GM19043 (cell line): ENCODE measurements at regions not wholly inside any gene's neighbourhood (a gene's known extent, or its start where the extent isn't known, plus 50 kb on each side); places are given as distances from the start of the nearest gene placed in this dataset.

Experiments
- ATAC-seq: cut with Tn5 transposase; IDR thresholded peaks from one replicate; pipeline ENCODE4 v1.9.1; 2021; ENCODE audit warnings: low read depth; ENCODE audit not compliant: unreplicated experiment

DNA sequence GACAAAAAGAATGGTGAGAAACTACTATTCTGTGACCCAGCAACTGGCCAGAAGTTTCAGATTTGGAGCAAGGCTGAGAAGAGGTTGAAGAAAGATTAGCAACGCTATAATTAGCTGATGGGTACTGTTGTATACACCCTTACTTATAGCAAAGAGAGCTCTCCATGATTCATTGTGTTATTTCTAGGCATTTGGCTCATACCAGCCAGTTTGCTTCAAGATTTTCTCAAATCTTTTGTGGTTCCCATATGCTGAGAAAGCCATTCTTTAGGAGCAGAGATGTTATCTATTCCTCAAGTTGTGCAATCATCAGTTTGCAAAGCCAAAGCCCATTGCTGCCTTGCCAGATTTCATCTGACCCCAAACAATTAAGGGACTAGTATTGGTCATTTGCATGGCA is 179.4 kb downstream of the ETS1 start:
- ATAC-seq = no peak

DNA sequence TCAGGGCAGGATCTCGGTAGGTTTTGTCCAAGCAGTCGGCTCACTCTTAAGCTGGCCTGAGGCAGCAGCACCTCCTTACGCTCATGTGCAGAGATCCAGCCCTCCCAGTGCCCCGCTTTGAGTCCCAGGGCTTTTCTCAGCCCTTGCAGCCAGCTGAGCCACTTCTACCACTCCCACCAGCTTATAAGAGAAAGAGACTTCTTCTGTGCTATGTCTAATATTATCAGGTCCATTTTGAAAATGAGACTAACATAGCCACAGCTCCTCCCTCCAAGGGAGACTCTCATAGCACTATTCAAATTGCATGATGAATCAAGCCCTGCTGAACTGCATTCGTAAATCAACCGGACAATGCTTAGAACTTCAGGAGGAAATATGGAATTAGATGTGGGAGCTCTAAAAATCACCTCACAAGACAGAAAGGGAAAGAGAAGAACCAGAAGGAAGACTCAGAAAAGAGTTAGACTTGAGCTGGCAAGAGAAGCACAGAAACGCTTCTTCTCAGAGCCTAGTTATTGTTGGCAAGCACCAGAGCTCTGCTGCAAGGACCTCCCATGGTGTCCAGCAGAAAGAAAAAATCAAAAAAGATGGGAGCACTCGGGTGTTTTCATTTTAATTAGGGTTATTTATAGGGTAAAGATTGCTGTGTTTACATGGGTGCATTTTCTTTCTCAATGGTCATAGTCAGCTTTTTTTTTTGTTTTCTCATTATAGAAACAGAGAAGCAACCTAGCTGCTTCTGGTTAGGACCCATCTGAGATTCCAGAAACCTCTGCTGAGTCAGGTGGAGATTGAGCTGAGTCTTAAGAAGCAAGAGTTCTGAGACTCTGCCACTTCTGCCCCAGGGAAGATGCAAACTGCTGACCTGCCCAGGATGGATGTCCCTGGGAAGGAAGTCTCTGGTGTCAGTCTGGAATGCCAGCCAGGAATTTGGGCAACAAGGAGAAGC is 181.4 kb downstream of the ETS1 start:
- no peak for ATAC-seq

DNA sequence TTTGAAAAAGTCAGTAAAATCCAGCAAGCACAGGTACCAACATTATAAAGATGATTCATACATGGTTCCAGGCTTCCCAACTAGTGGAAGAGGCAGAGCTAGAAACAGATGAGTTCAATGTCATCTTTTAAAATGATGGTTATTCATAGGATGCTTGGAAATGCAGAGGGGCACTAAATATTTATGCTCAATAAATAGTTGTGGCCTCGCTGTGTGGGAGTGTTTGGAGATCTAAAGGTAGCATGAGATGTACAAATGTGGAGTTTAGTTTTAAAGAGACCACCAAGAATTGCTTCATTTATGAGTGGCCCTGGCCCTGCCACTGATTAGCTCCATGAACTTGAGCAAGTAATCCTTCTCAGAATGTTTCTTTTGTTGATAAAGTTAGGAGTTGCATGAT is 182.2 kb downstream of the ETS1 start:
- ATAC-seq = no peak

DNA sequence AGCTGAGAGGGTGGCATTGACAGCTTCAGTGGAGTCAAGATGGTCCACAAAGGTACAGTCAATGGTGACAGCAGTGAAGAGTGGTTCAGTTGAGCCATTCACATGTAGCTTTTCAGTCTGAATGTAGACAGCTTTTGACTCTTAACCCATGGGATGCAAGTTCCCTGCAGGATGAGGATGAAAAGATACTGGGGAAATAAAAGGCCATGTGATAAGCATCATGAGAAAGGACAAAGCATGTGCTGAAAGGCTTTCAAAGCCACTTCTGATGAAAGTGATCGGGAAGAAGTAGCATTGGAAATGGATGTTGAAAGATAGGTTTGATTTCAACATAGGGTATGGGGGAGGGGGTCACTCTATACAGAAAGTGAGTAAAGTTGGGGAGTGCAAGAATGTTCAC is 182.9 kb downstream of the ETS1 start:
- ATAC-seq = no peak

DNA sequence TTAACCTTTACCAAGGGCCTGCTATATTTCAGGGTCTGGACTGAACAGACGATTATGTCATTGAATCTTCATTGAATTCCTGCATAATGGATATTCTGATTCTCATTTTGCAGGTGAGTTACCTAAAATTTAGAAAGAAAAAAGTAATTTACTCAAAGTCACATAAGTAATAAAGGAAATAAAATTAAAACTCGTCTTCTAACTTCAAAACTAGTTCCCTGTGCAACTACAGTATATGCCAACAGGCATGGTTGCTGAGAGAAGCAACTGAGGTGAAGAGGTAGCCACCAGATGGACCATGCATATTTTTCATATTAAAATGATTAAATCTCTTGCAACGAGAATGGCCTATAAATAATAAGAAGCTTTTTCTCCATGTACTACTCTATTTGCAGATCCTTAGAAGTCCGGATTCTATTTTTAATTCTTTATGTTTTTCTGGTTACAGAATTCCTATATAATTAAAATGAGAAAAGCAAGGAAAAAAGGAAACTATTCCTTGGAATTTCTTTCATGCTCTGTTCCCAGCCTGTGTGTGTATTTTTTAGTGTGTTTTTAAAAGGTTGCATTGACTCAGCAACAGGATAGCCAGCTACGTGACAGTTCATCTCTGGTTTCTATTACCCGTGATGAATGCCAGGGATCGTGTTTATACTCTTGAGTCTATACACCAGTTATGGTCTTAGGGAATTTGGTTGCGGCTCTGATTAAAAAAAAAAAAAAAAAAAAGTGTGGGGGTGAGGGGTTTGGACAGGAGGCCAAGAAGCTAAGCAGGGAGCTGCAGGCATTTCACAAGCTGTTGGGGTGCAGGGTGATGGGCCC is 186.8 kb downstream of the ETS1 start:
- ATAC-seq = no peak

DNA sequence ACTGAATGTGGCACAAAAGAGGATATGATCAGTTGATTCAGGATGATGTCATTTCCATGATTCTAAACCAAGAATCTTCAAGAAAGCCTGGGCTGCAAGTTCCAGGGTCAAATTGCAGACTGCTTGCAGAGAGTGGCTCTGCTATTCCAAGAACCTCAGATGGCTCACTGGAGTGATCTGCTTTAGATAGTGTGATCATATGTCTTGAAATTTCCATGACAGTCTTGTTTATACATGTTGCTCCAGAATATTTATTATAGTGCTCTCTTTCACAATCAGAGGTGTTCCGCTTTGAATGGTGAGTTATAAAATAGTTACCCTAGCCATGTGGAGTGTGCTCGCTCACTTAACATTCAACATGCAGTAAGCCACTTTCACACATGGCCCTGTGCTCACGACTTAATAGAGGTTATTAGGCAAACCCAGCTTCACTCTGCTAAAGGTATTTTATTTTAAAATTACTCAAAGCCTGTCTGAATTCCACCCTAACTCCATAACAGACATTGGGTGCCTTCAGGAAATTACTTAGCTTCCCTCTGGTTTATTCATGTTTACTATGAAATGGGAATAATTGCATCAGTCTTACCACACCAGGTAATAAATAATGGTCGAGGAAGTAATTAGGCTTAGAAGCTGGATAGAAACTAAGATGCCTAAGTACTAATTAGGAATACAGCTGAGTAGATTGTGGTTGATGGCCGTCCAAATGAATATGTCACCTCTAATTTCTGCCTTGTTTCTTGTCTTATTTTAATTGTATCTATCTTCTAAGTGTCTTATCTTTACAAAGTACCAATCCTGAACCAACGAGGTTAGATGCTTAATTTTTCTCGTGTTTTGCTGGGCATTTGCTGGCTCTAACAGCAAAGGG is 187.9 kb downstream of the ETS1 start:
- ATAC-seq = no peak

DNA sequence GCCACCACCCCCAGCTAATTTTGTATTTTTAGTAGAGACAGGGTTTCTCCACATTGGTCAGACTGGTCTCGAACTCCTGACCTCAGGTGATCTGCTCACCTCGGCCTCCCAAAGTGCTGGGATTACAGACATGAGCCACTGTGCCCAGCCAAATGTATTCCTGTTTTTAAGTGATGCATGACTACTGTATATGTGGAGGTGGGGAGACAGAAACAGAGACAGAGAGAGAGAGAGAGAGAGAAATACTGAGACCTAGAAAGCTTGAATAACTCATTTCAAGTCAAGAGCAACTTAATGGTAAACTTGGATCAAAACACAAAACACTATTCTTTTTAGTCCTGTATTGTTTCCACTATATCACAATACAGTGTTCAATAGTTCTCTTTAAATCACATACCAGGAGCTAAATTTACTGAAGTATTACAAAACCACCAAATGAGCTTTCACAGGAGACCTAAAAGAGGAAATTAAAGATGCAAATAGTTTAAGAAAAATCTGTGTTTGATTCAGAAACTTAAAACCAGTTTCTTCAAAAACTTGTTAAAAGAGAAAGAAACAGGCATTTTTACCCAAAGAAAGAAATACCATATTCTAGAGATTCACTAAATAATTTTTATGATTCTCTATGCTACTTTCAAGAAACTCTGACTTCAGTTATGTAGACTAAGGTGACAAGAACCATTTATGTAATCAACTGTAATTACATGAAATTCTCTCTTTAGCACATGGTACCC is 188.7 kb downstream of the ETS1 start:
- no peak for ATAC-seq

DNA sequence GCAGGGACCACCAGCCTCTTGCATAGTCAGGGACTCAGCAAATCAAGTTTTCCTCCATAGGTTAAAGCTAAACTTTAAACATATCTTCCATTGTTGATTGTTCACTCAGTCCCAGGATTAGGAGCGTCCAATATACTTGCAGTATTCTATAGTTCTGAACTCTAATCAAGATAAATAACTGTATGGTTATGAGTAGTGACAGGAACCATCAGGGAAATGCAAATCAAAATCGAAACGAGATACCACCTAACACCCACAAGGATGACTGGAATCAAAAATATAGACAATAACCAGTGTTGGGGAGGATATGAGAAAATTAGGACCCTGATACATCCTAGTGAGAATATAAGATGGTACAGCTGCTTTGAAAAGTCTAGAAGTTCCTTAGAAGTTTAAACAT is 190.0 kb downstream of the ETS1 start:
- no peak for ATAC-seq

DNA sequence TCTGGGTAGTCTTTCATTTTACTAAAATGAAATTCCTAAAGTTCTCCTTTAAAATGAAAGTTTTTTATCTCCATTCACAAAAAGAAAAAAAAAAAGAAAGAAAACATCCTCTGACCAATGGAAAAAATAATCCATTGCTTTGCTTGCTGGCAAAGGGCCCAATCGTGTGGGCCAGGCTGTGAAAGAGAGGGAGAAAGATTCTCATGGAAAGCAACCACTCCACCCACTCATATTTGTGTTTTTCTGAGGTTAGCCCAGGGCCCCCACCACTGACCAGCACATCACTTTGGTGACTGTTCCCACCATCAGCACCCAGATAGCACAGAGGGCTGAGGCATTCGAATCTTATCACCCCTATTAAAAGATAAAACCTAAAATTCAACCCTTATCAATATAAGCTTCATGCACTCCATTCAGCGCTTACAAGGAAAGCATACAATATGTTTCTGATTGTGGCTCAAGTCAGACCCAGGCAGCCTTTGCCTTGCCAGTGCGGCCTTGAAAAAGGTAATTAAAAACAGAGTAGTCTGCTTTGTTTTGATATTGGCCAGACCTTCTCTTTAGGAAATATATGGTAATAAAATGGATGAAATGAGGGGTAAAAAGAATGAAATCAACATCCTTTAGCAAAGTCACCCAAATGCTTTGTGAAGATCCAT is 192.8 kb downstream of the ETS1 start:
- ATAC-seq = no peak

DNA sequence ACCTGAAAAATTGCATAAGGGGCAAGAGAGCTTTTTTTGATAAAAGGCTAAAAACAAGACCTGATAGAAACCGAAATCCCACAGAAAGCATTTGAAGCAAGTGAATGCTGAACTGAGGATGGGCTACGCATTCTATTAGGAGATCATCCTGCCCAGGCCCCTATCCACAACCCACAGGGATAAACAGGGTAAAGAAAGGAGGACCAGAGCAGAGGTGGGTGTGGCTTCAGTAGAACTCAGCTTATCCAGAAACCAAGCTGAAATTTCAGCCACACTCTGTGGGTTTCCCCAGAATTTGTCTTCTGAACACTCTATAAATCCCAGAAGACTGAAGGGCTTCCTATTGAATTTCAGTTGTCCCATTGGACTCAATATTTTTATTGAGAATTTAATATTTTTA is 195.1 kb downstream of the ETS1 start:
- ATAC-seq = no peak

DNA sequence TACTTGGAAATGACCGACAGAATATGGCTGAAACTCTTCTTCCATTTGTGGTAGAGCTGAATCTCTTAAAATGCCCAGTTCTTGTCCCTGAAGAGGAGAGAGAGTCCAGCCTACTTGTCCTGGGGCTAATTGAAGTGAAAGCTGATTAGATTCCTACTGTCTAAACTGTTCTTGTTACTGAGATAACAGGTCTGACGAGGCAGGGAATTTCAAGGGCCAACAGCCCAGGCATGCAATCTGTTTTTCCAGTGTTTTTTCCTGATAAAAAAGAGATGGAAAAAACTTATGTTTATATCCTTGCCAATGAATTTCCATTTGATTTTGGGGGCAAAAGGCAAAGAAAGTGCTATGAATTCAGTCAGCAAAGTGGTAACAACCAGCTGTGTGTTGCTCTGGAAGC is 195.5 kb downstream of the ETS1 start:
- no peak for ATAC-seq

DNA sequence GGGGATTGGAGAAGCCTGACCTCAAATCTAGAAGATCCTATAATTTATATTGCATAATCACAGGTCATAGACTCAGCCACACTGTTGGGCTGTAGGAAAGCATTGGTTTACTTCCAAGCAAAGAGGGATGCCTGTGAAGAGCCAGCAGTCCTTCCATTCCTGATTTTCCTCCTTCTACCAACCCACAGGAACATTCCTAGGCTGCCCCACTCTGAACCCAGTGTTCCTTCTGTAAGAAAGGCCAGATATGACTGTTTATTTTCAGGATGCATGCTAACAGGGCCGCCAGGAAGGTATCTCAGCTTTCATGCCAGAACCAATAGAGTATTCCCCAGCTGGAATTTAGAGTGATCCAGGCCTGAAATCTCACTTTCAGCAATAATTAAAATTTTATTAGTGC is 197.1 kb downstream of the ETS1 start:
- no peak for ATAC-seq

DNA sequence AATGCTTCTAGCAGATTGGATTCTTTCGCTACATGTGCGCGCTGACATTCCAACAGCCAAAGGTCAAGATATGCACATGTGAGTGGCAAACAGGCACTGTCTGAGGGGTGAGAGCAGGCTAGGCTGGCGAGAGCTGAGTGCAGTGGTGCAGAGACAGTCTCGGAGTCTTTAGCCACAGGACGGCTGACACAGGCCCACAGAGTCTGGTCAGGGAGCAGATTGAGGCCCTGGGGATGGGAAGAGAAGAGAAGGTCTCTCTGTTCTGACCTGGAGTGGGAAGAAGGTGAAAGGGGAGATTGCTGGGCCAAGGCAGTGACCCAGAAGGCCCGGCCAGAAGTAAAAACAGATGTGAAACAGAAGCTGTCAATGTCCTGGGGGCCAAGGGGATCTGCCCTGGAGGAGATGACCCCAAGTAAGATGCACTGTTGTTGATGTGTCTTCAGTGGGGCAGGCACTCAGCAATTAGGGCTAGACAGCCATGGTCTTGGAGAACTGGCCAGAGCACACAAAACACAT is 197.8 kb downstream of the ETS1 start:
- ATAC-seq = no peak

DNA sequence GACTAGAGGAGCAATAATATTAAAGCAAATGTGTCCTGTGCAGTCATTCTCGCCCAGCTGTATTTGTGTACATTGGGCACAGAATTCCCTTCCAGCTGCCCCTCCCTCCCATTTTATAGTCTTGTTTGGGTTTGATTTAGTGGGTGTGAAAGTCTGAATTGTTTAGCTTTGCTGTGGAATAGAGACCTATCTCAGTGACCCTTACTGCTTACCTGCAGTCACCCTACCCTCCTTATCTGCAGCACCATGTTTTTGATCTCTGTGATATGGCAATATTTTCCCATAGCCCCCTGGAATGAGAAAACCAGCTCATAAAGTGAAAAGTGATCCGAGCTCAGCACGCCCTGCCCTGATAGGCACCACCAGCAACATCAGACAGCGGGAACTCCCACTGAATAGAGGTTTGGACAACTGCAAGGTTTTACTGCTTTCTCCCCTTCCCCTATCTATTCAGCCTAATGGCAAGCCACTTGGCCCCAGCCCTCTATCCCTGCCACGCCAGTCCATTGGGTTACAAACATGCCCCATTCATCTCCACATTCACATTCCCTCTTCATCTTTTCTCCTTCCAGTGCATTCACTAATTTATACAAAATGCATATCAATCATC is 199.0 kb downstream of the ETS1 start:
- no peak for ATAC-seq

DNA sequence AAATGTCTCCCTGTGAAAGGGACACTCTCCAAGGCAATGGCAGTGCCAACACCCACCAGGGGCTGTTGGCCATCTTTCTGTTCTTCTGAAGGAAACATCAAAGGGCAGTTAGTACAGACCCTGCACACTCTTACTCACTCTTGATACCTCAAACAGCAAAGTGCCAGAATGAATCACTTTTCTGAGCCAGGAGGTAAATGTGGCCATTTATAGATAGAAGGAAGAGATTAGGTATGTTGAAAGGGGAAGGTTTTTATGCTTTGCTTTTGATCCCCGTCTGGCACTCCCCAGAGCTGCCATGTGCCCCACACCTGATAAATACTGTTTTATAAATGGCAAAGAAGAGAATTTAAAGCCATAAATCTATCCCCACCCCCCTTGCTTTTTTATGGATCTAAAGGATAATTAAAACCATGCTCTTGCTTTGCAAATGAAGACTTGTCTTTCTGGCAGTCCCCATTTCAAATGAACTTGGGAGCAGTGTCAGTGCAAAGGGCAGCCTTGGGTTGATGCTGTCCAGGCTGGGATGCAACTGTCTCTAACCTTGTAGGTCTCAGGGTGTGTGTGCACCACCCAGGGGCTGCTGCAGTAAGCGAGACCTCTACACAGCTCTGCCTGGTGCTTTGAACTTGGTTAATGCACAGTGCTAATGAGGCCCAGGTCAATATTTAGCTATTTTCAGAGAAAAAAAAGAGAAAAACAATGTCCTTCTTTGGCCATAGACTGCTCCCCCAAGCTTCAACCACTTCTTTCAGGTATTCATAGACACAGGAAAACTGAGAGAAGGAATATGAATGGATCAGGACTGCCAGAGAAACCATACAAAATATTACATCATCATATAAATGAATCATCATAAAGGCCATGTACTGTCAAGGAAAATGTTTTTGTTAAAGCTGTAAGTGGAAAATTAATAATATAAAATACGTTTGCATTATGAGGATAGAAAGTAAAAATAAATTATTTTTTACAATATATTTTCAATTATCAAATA is 207.5 kb downstream of the ETS1 start:
- ATAC-seq = no peak

DNA sequence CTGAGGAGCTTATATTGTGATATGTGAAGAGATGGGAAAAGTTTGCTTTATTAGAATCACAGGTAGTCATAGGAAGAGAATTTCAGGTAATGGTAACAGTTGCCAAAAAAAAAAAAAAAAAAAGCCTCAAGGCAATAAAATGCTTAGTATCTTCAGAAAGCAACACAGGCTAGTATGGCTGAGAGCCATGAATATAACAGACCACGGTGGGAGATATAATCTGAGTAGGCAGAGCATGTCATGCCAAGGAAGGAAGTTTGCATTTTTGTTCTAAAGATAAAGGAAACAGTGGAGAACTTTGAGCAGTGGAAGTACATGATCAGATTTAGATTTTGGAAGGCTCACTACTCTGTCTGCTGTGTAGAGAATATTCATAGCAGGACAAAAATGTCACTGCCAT is 211.4 kb downstream of the ETS1 start:
- no peak for ATAC-seq

DNA sequence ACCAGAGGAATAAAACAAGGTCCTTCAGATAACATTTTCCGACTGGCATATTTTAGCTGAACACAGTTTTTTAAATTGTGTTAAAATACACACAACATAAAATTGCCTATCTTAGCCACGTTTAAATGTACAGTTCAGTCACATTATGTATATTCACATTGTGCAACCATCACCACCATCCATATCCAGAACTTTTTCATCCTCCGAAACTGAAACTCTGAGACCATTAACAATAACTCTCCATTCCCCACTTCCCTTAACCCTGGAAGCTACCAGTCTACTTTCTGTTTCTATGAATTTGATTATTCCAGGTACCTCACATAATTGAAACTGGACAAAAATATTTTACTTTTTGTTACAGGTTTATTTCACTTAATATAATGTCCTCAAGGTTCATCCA is 213.3 kb downstream of the ETS1 start:
- no peak for ATAC-seq

DNA sequence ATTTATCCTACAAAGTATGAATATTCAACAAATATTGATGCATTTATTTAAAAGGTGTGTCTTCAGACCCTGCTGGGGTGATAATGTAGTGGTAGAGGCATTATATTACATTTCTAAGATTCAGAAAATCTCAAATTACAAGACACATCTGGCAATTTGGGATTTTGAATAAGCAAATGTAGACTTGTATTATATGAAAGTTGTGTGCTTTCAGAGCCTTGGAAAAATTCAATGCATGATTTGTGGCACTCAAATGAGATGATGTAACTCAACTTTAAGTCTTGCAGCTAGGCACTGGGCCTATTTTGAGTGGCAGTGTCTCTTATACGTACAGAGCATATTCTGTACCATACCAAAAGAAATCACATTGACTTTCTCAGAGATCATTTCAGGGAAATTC is 214.4 kb downstream of the ETS1 start:
- no peak for ATAC-seq
